ENCODE measurements at regions not wholly inside any gene's neighbourhood (a gene's known extent, or its start where the extent isn't known, plus 50 kb on each side); places are given as distances from the start of the nearest gene placed in this dataset.
"Not testable (repeated sequence)": the region's sequence is repeated elsewhere in the genome, so short reads cannot be mapped to it uniquely, and the experiment has no call there.

DNA sequence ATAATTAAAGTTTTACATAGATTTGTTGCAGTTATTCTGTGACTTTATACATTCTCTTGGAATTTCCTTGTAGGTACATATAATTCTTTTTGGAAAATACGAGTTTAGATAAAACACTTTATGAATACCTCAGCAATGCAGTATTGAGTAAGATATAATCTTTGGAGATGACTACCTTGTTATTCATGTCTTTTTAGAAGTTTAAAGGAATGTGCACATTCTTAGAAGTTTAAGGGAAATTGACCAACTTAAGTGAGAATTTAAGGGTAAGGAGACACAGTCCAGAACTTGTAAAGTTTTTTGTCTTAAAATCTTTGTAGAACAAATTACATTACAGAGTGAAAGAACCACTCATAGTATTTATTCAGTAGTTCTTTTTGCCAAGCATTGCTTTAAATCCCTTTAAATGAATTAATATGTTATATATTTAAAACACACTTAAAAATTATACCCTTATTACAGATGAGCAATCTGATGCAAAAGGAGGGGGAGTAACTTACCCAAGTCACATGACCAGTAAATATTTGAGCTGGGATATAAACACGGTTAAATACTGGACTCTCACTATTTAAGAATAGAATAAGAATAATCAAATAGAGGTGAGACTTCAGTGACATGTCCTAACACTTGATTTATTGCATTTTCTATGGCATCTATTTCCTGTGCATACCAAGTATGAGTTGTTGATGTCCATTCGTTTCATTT lies 139.5 kb upstream of the FERD3L start:
- no peak overlapping the region for H3K4me3 Mint-ChIP-seq
- no peaks in the 10 kb centered on the region for H3K4me1 Mint-ChIP-seq
- DNase-seq = no peak
- no peaks in the 10 kb centered on the region for H3K27me3 Mint-ChIP-seq
- Histone ChIP-seq H3K36me3 (ENCODE audit: insufficient read depth, low read length) (no peaks in the 10 kb centered on the region), H3K9me3 (ENCODE audit: control insufficient read depth in 1 of 2, low read length in 2 of 2) (no peaks in the 10 kb centered on the region), H3K4me3 (ENCODE audit: low read length in 2 of 2) (no peak overlapping the region), H3K4me1 (ENCODE audit: insufficient read depth, low read length) (no peaks in the 10 kb centered on the region), H3K27me3 (ENCODE audit: insufficient read depth, low read length) (no peaks in the 10 kb centered on the region), H3K27ac (ENCODE audit: low read depth, low read length) (no peak overlapping the region)
- no peaks in the 10 kb centered on the region for H3K36me3 Mint-ChIP-seq
- no peak overlapping the region for H3K27ac Mint-ChIP-seq
- CTCF ChIA-PET (ENCODE audit: partially characterized antibody) = no interaction called here
- peaks cover 0 to 8% (median 2%) of the 10 kb centered on the region in 8 donors for H3K9me3 Mint-ChIP-seq
- intact Hi-C loops (cut with micrococcal nuclease) = no loop called here
- POLR2A ChIA-PET (ENCODE audit: partially characterized antibody) = no interaction called here

DNA sequence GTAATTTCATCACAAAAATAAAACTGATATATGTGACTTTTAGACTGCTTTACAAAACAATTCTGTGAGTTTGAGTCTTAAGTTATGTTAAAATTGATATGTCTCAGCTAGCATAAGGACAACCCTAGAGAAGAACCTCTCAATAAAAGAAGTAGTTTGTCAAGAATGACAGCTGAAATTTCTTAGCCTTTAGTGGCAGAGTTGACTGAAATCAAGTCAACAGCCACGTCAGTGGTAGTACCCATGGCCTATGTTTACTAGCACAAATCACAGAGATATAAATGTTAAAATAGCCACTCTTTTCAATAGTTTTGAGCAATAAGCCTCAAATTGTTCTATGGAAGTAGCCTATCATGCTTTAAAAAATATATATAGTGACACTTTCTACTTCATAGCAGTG lies 138.9 kb upstream of the FERD3L start:
- no peaks in the 10 kb centered on the region for H3K36me3 Mint-ChIP-seq
- intact Hi-C loops (cut with micrococcal nuclease) = no loop called here
- Histone ChIP-seq H3K27me3 (ENCODE audit: insufficient read depth, low read length) (no peaks in the 10 kb centered on the region), H3K4me1 (ENCODE audit: insufficient read depth, low read length) (no peaks in the 10 kb centered on the region), H3K27ac (ENCODE audit: low read depth, low read length) (no peak overlapping the region), H3K4me3 (ENCODE audit: low read length in 2 of 2) (no peak overlapping the region), H3K9me3 (ENCODE audit: control insufficient read depth in 1 of 2, low read length in 2 of 2) (no peaks in the 10 kb centered on the region), H3K36me3 (ENCODE audit: insufficient read depth, low read length) (no peaks in the 10 kb centered on the region)
- DNase-seq = no peak
- CTCF ChIA-PET (ENCODE audit: partially characterized antibody) = no interaction called here
- H3K27ac Mint-ChIP-seq = no peak overlapping the region
- H3K4me1 Mint-ChIP-seq = no peaks in the 10 kb centered on the region
- POLR2A ChIA-PET (ENCODE audit: partially characterized antibody) = no interaction called here
- peaks cover 0 to 14% (median 5%) of the 10 kb centered on the region in 8 donors for H3K9me3 Mint-ChIP-seq
- H3K27me3 Mint-ChIP-seq = no peaks in the 10 kb centered on the region
- H3K4me3 Mint-ChIP-seq = no peak overlapping the region

- intact Hi-C loops (cut with micrococcal nuclease) = no loop called here
- no peak for DNase-seq
- Histone ChIP-seq H3K36me3 (ENCODE audit: insufficient read depth, low read length) (no peaks in the 10 kb centered on the region), H3K9me3 (ENCODE audit: control insufficient read depth in 1 of 2, low read length in 2 of 2) (no peaks in the 10 kb centered on the region), H3K27me3 (ENCODE audit: insufficient read depth, low read length) (no peaks in the 10 kb centered on the region), H3K4me1 (ENCODE audit: insufficient read depth, low read length) (no peaks in the 10 kb centered on the region), H3K27ac (ENCODE audit: low read depth, low read length) (no peak overlapping the region), H3K4me3 (ENCODE audit: low read length in 2 of 2) (no peak overlapping the region)
- H3K36me3 Mint-ChIP-seq = no peaks in the 10 kb centered on the region
- no peaks in the 10 kb centered on the region for H3K4me1 Mint-ChIP-seq
- CTCF ChIA-PET (ENCODE audit: partially characterized antibody) = no interaction called here
- H3K4me3 Mint-ChIP-seq = no peak overlapping the region
- POLR2A ChIA-PET (ENCODE audit: partially characterized antibody) = no interaction called here
- no peak overlapping the region for H3K27ac Mint-ChIP-seq
- peaks cover 0 to 24% (median 6%) of the 10 kb centered on the region in 8 donors for H3K9me3 Mint-ChIP-seq
- H3K27me3 Mint-ChIP-seq = no peaks in the 10 kb centered on the region
Measured at GRCh38 chr7:19275000-19275399, 129.8 kb upstream of the FERD3L start.

DNA sequence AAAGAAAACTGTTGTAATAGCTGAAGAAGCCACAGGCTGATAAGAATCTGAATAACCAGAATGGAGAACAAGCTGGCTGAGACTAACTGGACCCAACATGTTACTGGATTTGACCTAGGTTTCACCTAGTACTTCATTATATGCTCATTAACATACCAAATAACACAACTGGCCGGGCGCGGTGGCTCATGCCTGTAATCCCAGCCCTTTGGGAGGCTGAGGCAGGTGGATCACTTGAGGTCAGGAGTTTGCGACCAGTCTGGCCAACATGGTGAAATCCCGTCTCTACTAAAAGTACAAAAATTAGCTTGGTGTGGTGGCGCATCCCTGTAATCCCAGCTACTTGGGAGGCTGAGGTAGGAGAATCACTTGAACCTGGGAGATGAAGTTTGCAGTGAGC lies 127.1 kb upstream of the FERD3L start:
- not testable (repeated sequence) for DNase-seq

GRCh38 chr7:19269301-19269700 lies 124.1 kb upstream of the FERD3L start:
- Mint-ChIP-seq H3K27ac (no peak overlapping the region), H3K36me3 (no peaks in the 10 kb centered on the region), H3K4me1 (no peaks in the 10 kb centered on the region), H3K4me3 (no peak overlapping the region), H3K9me3 (peaks cover 0 to 14% (median 8%) of the 10 kb centered on the region in 8 donors), H3K27me3 (no peaks in the 10 kb centered on the region)
- CTCF ChIA-PET (ENCODE audit: partially characterized antibody) = no interaction called here
- Histone ChIP-seq H3K4me1 (ENCODE audit: insufficient read depth, low read length) (no peaks in the 10 kb centered on the region), H3K9me3 (ENCODE audit: control insufficient read depth in 1 of 2, low read length in 2 of 2) (no peaks in the 10 kb centered on the region), H3K4me3 (ENCODE audit: low read length in 2 of 2) (no peak overlapping the region), H3K27me3 (ENCODE audit: insufficient read depth, low read length) (no peaks in the 10 kb centered on the region), H3K36me3 (ENCODE audit: insufficient read depth, low read length) (no peaks in the 10 kb centered on the region), H3K27ac (ENCODE audit: low read depth, low read length) (no peak overlapping the region)
- POLR2A ChIA-PET (ENCODE audit: partially characterized antibody) = no interaction called here
- DNase-seq = no peak
- intact Hi-C loops (cut with micrococcal nuclease) = no loop called here

More for the DNA sequence above, 127.1 kb upstream of the FERD3L start:
- H3K27ac Mint-ChIP-seq; H3K27me3 Mint-ChIP-seq; H3K36me3 Mint-ChIP-seq; H3K27ac ChIP-seq (ENCODE audit: low read depth, low read length); H3K9me3 ChIP-seq (ENCODE audit: control insufficient read depth in 1 of 2, low read length in 2 of 2); POLR2A ChIA-PET (ENCODE audit: partially characterized antibody); H3K4me1 Mint-ChIP-seq; H3K4me1 ChIP-seq (ENCODE audit: insufficient read depth, low read length); CTCF ChIA-PET (ENCODE audit: partially characterized antibody); H3K4me3 Mint-ChIP-seq; intact Hi-C loops (cut with micrococcal nuclease); H3K4me3 ChIP-seq (ENCODE audit: low read length in 2 of 2); H3K36me3 ChIP-seq (ENCODE audit: insufficient read depth, low read length); H3K27me3 ChIP-seq (ENCODE audit: insufficient read depth, low read length): not testable (repeated sequence)
- H3K9me3 Mint-ChIP-seq = peaks cover 0 to 10% (median 5%) of the 10 kb centered on the region in 8 donors

- no peak overlapping the region for H3K27ac ChIP-seq (ENCODE audit: low read depth, low read length)
- no peaks in the 10 kb centered on the region for H3K27me3 Mint-ChIP-seq
- ChIA-PET CTCF (ENCODE audit: partially characterized antibody) (no interaction called here), POLR2A (ENCODE audit: partially characterized antibody) (no interaction called here)
- DNase-seq = no peak
- H3K36me3 ChIP-seq (ENCODE audit: insufficient read depth, low read length) = no peaks in the 10 kb centered on the region
- H3K9me3 Mint-ChIP-seq = peaks cover 0 to 14% (median 9%) of the 10 kb centered on the region in 8 donors
- no peak overlapping the region for H3K27ac Mint-ChIP-seq
- no peaks in the 10 kb centered on the region for H3K36me3 Mint-ChIP-seq
- no peaks in the 10 kb centered on the region for H3K9me3 ChIP-seq (ENCODE audit: control insufficient read depth in 1 of 2, low read length in 2 of 2)
- H3K4me3 ChIP-seq (ENCODE audit: low read length in 2 of 2) = no peak overlapping the region
- H3K27me3 ChIP-seq (ENCODE audit: insufficient read depth, low read length) = no peaks in the 10 kb centered on the region
- H3K4me1 ChIP-seq (ENCODE audit: insufficient read depth, low read length) = no peaks in the 10 kb centered on the region
- no peaks in the 10 kb centered on the region for H3K4me1 Mint-ChIP-seq
- intact Hi-C loops (cut with micrococcal nuclease) = no loop called here
- H3K4me3 Mint-ChIP-seq = no peak overlapping the region
Measured at GRCh38 chr7:19268737-19269136, 123.5 kb upstream of the FERD3L start.

DNA sequence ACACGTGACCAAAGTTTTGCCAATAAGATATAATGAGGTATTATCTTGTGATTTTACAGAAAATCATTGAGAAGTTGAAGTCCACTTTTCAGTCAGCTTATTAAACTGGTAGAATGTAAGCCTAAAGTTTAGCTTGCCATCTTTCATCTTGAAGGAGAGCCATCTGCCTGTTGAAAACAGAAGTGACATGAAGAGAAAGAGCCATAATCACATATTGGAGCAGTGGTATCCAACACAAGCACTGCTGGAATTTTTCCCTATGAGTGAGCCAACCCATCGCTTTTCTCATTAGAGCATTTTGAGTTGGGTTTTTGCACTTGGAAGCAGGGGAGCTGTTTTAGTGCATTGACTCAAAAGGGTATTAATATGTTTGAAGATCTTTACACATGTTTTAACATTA lies 117.6 kb upstream of the FERD3L start:
- H3K27ac Mint-ChIP-seq = no peak overlapping the region
- Histone ChIP-seq H3K9me3 (ENCODE audit: control insufficient read depth in 1 of 2, low read length in 2 of 2) (no peaks in the 10 kb centered on the region), H3K27ac (ENCODE audit: low read depth, low read length) (no peak overlapping the region), H3K4me1 (ENCODE audit: insufficient read depth, low read length) (no peaks in the 10 kb centered on the region), H3K4me3 (ENCODE audit: low read length in 2 of 2) (no peak overlapping the region), H3K27me3 (ENCODE audit: insufficient read depth, low read length) (no peaks in the 10 kb centered on the region), H3K36me3 (ENCODE audit: insufficient read depth, low read length) (no peaks in the 10 kb centered on the region)
- intact Hi-C loops (cut with micrococcal nuclease) = no loop called here
- H3K9me3 Mint-ChIP-seq = peaks cover 0 to 16% (median 6%) of the 10 kb centered on the region in 8 donors
- CTCF ChIA-PET (ENCODE audit: partially characterized antibody) = no interaction called here
- H3K4me1 Mint-ChIP-seq = no peaks in the 10 kb centered on the region
- no peaks in the 10 kb centered on the region for H3K27me3 Mint-ChIP-seq
- H3K4me3 Mint-ChIP-seq = no peak overlapping the region
- DNase-seq = no peak
- H3K36me3 Mint-ChIP-seq = peaks cover 0 to 1% of the 10 kb centered on the region in 2 donors
- POLR2A ChIA-PET (ENCODE audit: partially characterized antibody) = no interaction called here

- no peak overlapping the region for H3K4me3 ChIP-seq (ENCODE audit: low read length in 2 of 2)
- no peak overlapping the region for H3K4me3 Mint-ChIP-seq
- no peak for DNase-seq
- H3K27me3 Mint-ChIP-seq = no peaks in the 10 kb centered on the region
- H3K36me3 ChIP-seq (ENCODE audit: insufficient read depth, low read length) = no peaks in the 10 kb centered on the region
- H3K27me3 ChIP-seq (ENCODE audit: insufficient read depth, low read length) = no peaks in the 10 kb centered on the region
- ChIA-PET CTCF (ENCODE audit: partially characterized antibody) (no interaction called here), POLR2A (ENCODE audit: partially characterized antibody) (no interaction called here)
- H3K4me1 Mint-ChIP-seq = no peaks in the 10 kb centered on the region
- H3K27ac ChIP-seq (ENCODE audit: low read depth, low read length) = no peak overlapping the region
- H3K4me1 ChIP-seq (ENCODE audit: insufficient read depth, low read length) = no peaks in the 10 kb centered on the region
- no peaks in the 10 kb centered on the region for H3K9me3 ChIP-seq (ENCODE audit: control insufficient read depth in 1 of 2, low read length in 2 of 2)
- no peak overlapping the region for H3K27ac Mint-ChIP-seq
- H3K36me3 Mint-ChIP-seq = no peaks in the 10 kb centered on the region
- peaks cover 0 to 13% (median 4%) of the 10 kb centered on the region in 8 donors for H3K9me3 Mint-ChIP-seq
- intact Hi-C loops (cut with micrococcal nuclease) = no loop called here
Measured at GRCh38 chr7:19249281-19249680, 104.1 kb upstream of the FERD3L start.
